A673 (cell line): ENCODE measurements at regions not wholly inside any gene's neighbourhood (a gene's known extent, or its start where the extent isn't known, plus 50 kb on each side); places are given as distances from the start of the nearest gene placed in this dataset.

ENCODE experiments used
- BruUV-seq: library from RNA; stranded (reverse); fragments of 400-500 nt; replicated peaks from 2 replicates; lab custom pipeline; 2021; lab: Mats Ljungman, UMichigan
- CTCF ChIA-PET: fragments of 300-600 bp; sonication (Branson Sonifier 250); formaldehyde crosslinking; loops from one replicate; lab custom pipeline; 2022; ENCODE audit warnings: antibody characterized with exemption; lab: Charles Lee
- POLR2A ChIA-PET: fragments of 300-600 bp; sonication (Branson Sonifier 250); formaldehyde crosslinking; loops from one replicate; lab custom pipeline; 2022; ENCODE audit warnings: antibody characterized with exemption; ENCODE audit not compliant: low non-redundant PET; lab: Charles Lee
- DNase-seq: peaks from one replicate; pipeline ENCODE4 v3.0.0-alpha.2; 2015; ENCODE audit warnings: low spot score
- H3K27ac ChIP-seq: fragments of 200-600 bp; sonication (generic); 2 replicates; pipeline ENCODE4 v1.5.1; 2016; ENCODE audit warnings: mixed run types, low read depth, mild to moderate bottlenecking, mixed read lengths, antibody characterized with exemption, low read length; ENCODE audit not compliant: poor library complexity, severe bottlenecking
- H3K27me3 ChIP-seq: fragments of 200-600 bp; sonication (generic); replicated peaks from 2 replicates; pipeline ENCODE4 v1.6.1; 2017; ENCODE audit warnings: mixed run types, low read depth, mild to moderate bottlenecking, mixed read lengths, antibody characterized with exemption, low read length; ENCODE audit not compliant: insufficient read depth, poor library complexity
- H3K36me3 ChIP-seq: fragments of 200-600 bp; sonication (generic); 2 replicates; pipeline ENCODE4 v1.6.1; 2016; ENCODE audit warnings: mixed run types, mild to moderate bottlenecking, mixed read lengths, antibody characterized with exemption, low read length; ENCODE audit not compliant: insufficient read depth, poor library complexity, severe bottlenecking
- H3K4me1 ChIP-seq: fragments of 200-600 bp; sonication (generic); 2 replicates; pipeline ENCODE4 v1.6.1; 2017; ENCODE audit warnings: mixed run types, mild to moderate bottlenecking, mixed read lengths, antibody characterized with exemption, low read length; ENCODE audit not compliant: insufficient read depth, poor library complexity, severe bottlenecking
- H3K4me3 ChIP-seq: fragments of 200-600 bp; sonication (generic); 2 replicates; pipeline ENCODE4 v1.5.1; 2016; ENCODE audit warnings: low read depth, mixed run types, mild to moderate bottlenecking, mixed read lengths, low read length; ENCODE audit not compliant: poor library complexity, severe bottlenecking
- H3K9me3 ChIP-seq: fragments of 200-600 bp; sonication (generic); 2 replicates; pipeline ENCODE4 v1.6.1; 2016; ENCODE audit warnings: mixed run types, low read depth, mild to moderate bottlenecking, mixed read lengths, antibody characterized with exemption, low read length; ENCODE audit not compliant: poor library complexity, severe bottlenecking
- CTCF ChIP-seq: fragments of 300-800, 200-600 bp; sonication (generic); conservative IDR thresholded peaks from 2 replicates; pipeline ENCODE4 v1.5.1; 2017; ENCODE audit warnings: low read depth, mild to moderate bottlenecking, antibody characterized with exemption, low read length, moderate library complexity, mixed read lengths
- EZH2 ChIP-seq: fragments of 200-600 bp; sonication (generic); IDR thresholded peaks from 2 replicates; pipeline ENCODE4 v1.6.1; 2017; ENCODE audit warnings: borderline replicate concordance, low read depth, mild to moderate bottlenecking, mixed read lengths, antibody characterized with exemption, low read length; ENCODE audit not compliant: poor library complexity, severe bottlenecking
- intact Hi-C: fragments of 100-400 bp; cut with micrococcal nuclease; formaldehyde crosslinking; loops from one replicate; pipeline ENCODE4 v1.10.0; 2022; ENCODE audit not compliant: unreplicated experiment

- H3K9me3 ChIP-seq: no peaks in the 10 kb centered on the region
- H3K4me3 ChIP-seq: no peak overlapping the region
- no peak for DNase-seq
- ChIA-PET POLR2A (no interaction called here), CTCF (no interaction called here)
- intact Hi-C loops: no loop called here
- no peaks in the 10 kb centered on the region for H3K36me3 ChIP-seq
- H3K27me3 ChIP-seq: peaks cover 15% of the 10 kb centered on the region
- H3K4me1 ChIP-seq: peaks cover 4% of the 10 kb centered on the region
- BruUV-seq: no TSS peak
- TF ChIP-seq EZH2 (no peak), CTCF (no peak)
- no peak overlapping the region for H3K27ac ChIP-seq
Measured at GRCh38 chr18:1012775-1013174, 108.1 kb downstream of the ADCYAP1 start.

- BruUV-seq: no TSS peak
- Histone ChIP-seq H3K4me1 (peaks cover 4% of the 10 kb centered on the region), H3K9me3 (no peaks in the 10 kb centered on the region), H3K36me3 (no peaks in the 10 kb centered on the region), H3K27ac (no peak overlapping the region), H3K4me3 (no peak overlapping the region), H3K27me3 (peaks cover 25% of the 10 kb centered on the region)
- DNase-seq: no peak
- intact Hi-C loops: no loop called here
- TF ChIP-seq EZH2: no peak
- no peak for TF ChIP-seq CTCF
- POLR2A ChIA-PET: no interaction called here
- CTCF ChIA-PET: no interaction called here
Measured at GRCh38 chr18:1013951-1014350, 109.3 kb downstream of the ADCYAP1 start.

GRCh38 chr18:1014509-1014908 lies 109.8 kb downstream of the ADCYAP1 start:
- Histone ChIP-seq H3K27me3 (peaks cover 30% of the 10 kb centered on the region), H3K27ac (no peak overlapping the region), H3K36me3 (no peaks in the 10 kb centered on the region), H3K4me1 (peaks cover 4% of the 10 kb centered on the region), H3K9me3 (no peaks in the 10 kb centered on the region), H3K4me3 (no peak overlapping the region)
- intact Hi-C loops: no loop called here
- POLR2A ChIA-PET: no interaction called here
- BruUV-seq: no TSS peak
- TF ChIP-seq CTCF (no peak), EZH2 (no peak)
- CTCF ChIA-PET: no interaction called here
- DNase-seq: peak; percentile 31
